Activated T-cell treated with anti-CD3 and anti-CD28 coated beads for 4 hours (primary cell): ENCODE measurements at regions not wholly inside any gene's neighbourhood (a gene's known extent, or its start where the extent isn't known, plus 50 kb on each side); places are given as distances from the start of the nearest gene placed in this dataset.
"Not testable (repeated sequence)": the region's sequence is repeated elsewhere in the genome, so short reads cannot be mapped to it uniquely, and the experiment has no call there.

Source experiments
- DNase-seq: peaks from one replicate; pipeline ENCODE4 v3.0.0-alpha.2; 2020

GRCh38 chr2:234272069-234272850 is 221.8 kb downstream of the SPP2 start:
- DNase-seq, result no peak

GRCh38 chr2:234271338-234271737 is 220.8 kb downstream of the SPP2 start:
- no peak for DNase-seq

GRCh38 chr2:234269769-234270204 is 219.3 kb downstream of the SPP2 start:
- DNase-seq, result no peak

GRCh38 chr2:234267534-234267933 is 217.0 kb downstream of the SPP2 start:
- no peak for DNase-seq

- DNase-seq, result no peak
These were observed 216.4 kb downstream of the SPP2 start for GRCh38 chr2:234266952-234267351.

- DNase-seq, result no peak
These were observed 214.7 kb downstream of the SPP2 start for GRCh38 chr2:234265206-234265605.

- no peak for DNase-seq
These were observed 211.2 kb downstream of the SPP2 start for GRCh38 chr2:234261736-234262135.

- no peak for DNase-seq
These were observed 208.9 kb downstream of the SPP2 start for GRCh38 chr2:234259440-234259839.

GRCh38 chr2:234258562-234259141 is 208.2 kb downstream of the SPP2 start:
- no peak for DNase-seq

- DNase-seq, result no peak
These were observed 207.5 kb downstream of the SPP2 start for GRCh38 chr2:234257859-234258561.

- no peak for DNase-seq
These were observed 206.0 kb downstream of the SPP2 start for GRCh38 chr2:234256516-234256915.

GRCh38 chr2:234254783-234255521 is 204.4 kb downstream of the SPP2 start:
- no peak for DNase-seq

GRCh38 chr2:234252772-234253171 is 202.3 kb downstream of the SPP2 start:
- DNase-seq, result no peak

GRCh38 chr2:234251326-234252271 is 201.1 kb downstream of the SPP2 start:
- DNase-seq, result no peak

GRCh38 chr2:234250926-234251325 is 200.4 kb downstream of the SPP2 start:
- DNase-seq, result no peak

GRCh38 chr2:234249873-234250272 is 199.4 kb downstream of the SPP2 start:
- no peak for DNase-seq

GRCh38 chr2:234249034-234249735 is 198.7 kb downstream of the SPP2 start:
- no peak for DNase-seq

- not testable (repeated sequence) for DNase-seq
These were observed 197.8 kb downstream of the SPP2 start for GRCh38 chr2:234248213-234248710.

GRCh38 chr2:234247453-234248180 is 197.1 kb downstream of the SPP2 start:
- no peak for DNase-seq

GRCh38 chr2:234245945-234246344 is 195.4 kb downstream of the SPP2 start:
- DNase-seq, result no peak
